HepG2 (cell line): ENCODE measurements at regions not wholly inside any gene's neighbourhood (a gene's known extent, or its start where the extent isn't known, plus 50 kb on each side); places are given as distances from the start of the nearest gene placed in this dataset.

Experiments
- ATAC-seq: fragments of 200-7000 bp; cut with Tn5 transposase; 3 replicates; pipeline ENCODE4 v1.9.1; 2020; ENCODE audit warnings: mild to moderate bottlenecking, moderate library complexity
- BruUV-seq: library from RNA; stranded (reverse); fragments of 400-500 nt; replicated peaks from 2 replicates; lab custom pipeline; 2021; lab: Mats Ljungman, UMichigan
- CTCF ChIA-PET: fragments of 300-600 bp; formaldehyde crosslinking; extraction: SDS; loops from one replicate; lab custom pipeline; 2021; ENCODE audit warnings: low total read pairs, inconsistent platforms, low intra/inter-chr PET ratio; lab: Yijun Ruan, JAX
- POLR2A ChIA-PET: fragments of 350-600 bp; sonication (Branson Sonifier 250); formaldehyde crosslinking; loops from one replicate; lab custom pipeline; 2020; ENCODE audit warnings: antibody characterized with exemption, inconsistent platforms; lab: Yijun Ruan, JAX
- DNase-seq: peaks from one replicate; pipeline ENCODE4 v3.0.0-alpha.2; 2015; ENCODE audit warnings: low spot score
- FAIRE-seq: peaks from 3 replicates; lab custom pipeline; 2011; peaks lifted over from hg19 to GRCh38; lab: Jason Lieb, UNC
- H2AFZ ChIP-seq: one replicate; pipeline ENCODE4 v1.6.1; 2011; ENCODE audit warnings: low read length, inconsistent platforms
- H3K27ac ChIP-seq: fragments of 300-600 bp; 3 replicates; pipeline ENCODE4 v1.8.0; 2011; ENCODE audit warnings: mixed run types, mild to moderate bottlenecking, mixed read lengths, low read length, inconsistent platforms; ENCODE audit not compliant: insufficient read depth; ENCODE audit errors: extremely low read length
- H3K27me3 ChIP-seq, 2 experiments: fragments of 200-600 bp in 1 of 2; 2 replicates in 1 of 2; 3 replicates in 1 of 2; pipeline versions ENCODE4 v1.6.0 to v1.8.0; 2011; ENCODE audit warnings: low read length in 2 of 2, mild to moderate bottlenecking in 2 of 2, moderate library complexity in 2 of 2, inconsistent platforms in 1 of 2; ENCODE audit not compliant: insufficient read depth in 2 of 2, control insufficient read depth in 1 of 2
- H3K36me3 ChIP-seq, 2 experiments: fragments of 200-600 bp in 1 of 2; replicated peaks in 1 of 2; 2 replicates in 1 of 2; 3 replicates in 1 of 2; pipeline versions ENCODE4 v1.5.1 to v1.8.0; 2011; ENCODE audit warnings: low read length in 2 of 2, inconsistent platforms in 1 of 2; ENCODE audit not compliant: insufficient read depth in 2 of 2, control insufficient read depth in 1 of 2
- H3K4me1 ChIP-seq: 2 replicates; pipeline ENCODE4 v1.5.1; 2012; ENCODE audit warnings: low read length, inconsistent platforms; ENCODE audit not compliant: insufficient read depth
- H3K4me2 ChIP-seq: 2 replicates; pipeline ENCODE4 v1.6.0; 2011; ENCODE audit warnings: low read depth, low read length, inconsistent platforms
- H3K4me3 ChIP-seq, 3 experiments: fragments of 200-600 bp in 1 of 3; sonication (generic), shearing (Covaris generic) in 1 of 3; replicated peaks in 1 of 3; 2 replicates each; pipeline ENCODE4 v1.5.1; 2011 to 2016; ENCODE audit warnings: low read length in 3 of 3, inconsistent platforms in 2 of 3, low read depth in 2 of 3, mild to moderate bottlenecking in 2 of 3, control low read depth in 1 of 3, mixed read lengths in 1 of 3; ENCODE audit not compliant: insufficient read depth in 1 of 3
- H3K79me2 ChIP-seq: one replicate; pipeline ENCODE4 v1.6.1; 2011; ENCODE audit warnings: low read length, inconsistent platforms; ENCODE audit not compliant: insufficient read depth
- H3K9ac ChIP-seq: 2 replicates; pipeline ENCODE4 v1.6.0; 2011; ENCODE audit warnings: mild to moderate bottlenecking, low read depth, low read length, inconsistent platforms; ENCODE audit not compliant: insufficient read depth
- H3K9me3 ChIP-seq: 2 replicates; pipeline ENCODE4 v1.5.1; 2012; ENCODE audit warnings: mild to moderate bottlenecking, low read length
- H4K20me1 ChIP-seq: 2 replicates; pipeline ENCODE4 v1.6.0; 2011; ENCODE audit warnings: inconsistent platforms, mild to moderate bottlenecking, low read length, moderate library complexity; ENCODE audit not compliant: insufficient read depth
- ARNT2 ChIP-seq: sonication (generic); formaldehyde crosslinking; IDR thresholded peaks from 2 replicates; pipeline ENCODE4 v1.8.0; 2022; ENCODE audit warnings: mild to moderate bottlenecking, low read depth, missing genetic modification reagents, moderate library complexity
- CEBPB ChIP-seq: IDR thresholded peaks from 2 replicates; pipeline ENCODE4 v1.6.1; 2011; ENCODE audit warnings: low read depth, low read length, improper control_type of control experiment, borderline replicate concordance
- IKZF1 ChIP-seq: fragments of 450-650 bp; IDR thresholded peaks from 2 replicates; pipeline ENCODE4 v1.7.1; 2016
- PAWR ChIP-seq: sonication (generic); formaldehyde crosslinking; IDR thresholded peaks from 2 replicates; pipeline ENCODE4 v1.4.0; 2020; ENCODE audit warnings: missing genetic modification reagents, mild to moderate bottlenecking, borderline replicate concordance
- RXRA ChIP-seq: sonication (generic); formaldehyde crosslinking; IDR thresholded peaks from 2 replicates; pipeline ENCODE4 v1.5.1; 2020; ENCODE audit warnings: missing genetic modification reagents
- SAP130 ChIP-seq: IDR thresholded peaks from 2 replicates; pipeline ENCODE4 v1.6.1; 2016; ENCODE audit warnings: low read depth
- ZNF430 ChIP-seq: sonication (generic); formaldehyde crosslinking; IDR thresholded peaks from 2 replicates; pipeline ENCODE4 v1.9.0; 2021; ENCODE audit warnings: mild to moderate bottlenecking, missing genetic modification reagents
- WGBS: methylation state at CpG from one replicate; pipeline ENCODE4 v1.1.6; 2017; ENCODE audit warnings: low lambda C conversion rate; 5-methylcytosine and 5-hydroxymethylcytosine counted together
- in situ Hi-C: cut with HindIII; loops from 2 replicates; pipeline ENCODE4 v1.10.0; 2017; ENCODE audit warnings: low pct_unique_long_range_greater_than_20kb; ENCODE audit not compliant: extremely low pct_ligation_motif_present
- intact Hi-C: fragments of 100-400 bp; cut with micrococcal nuclease; formaldehyde crosslinking; loops from one replicate; pipeline ENCODE4 v1.10.0; 2022; ENCODE audit not compliant: unreplicated experiment

- intact Hi-C loops, result no loop called here
- 9% methylated on average over 4 of the region's 4 CpGs for WGBS
- in situ Hi-C loops, result no loop called here
- Histone ChIP-seq H3K36me3 (no peaks in the 10 kb centered on the region), H4K20me1 (no peaks in the 10 kb centered on the region), H3K4me1 (no peaks in the 10 kb centered on the region), H2AFZ (no peak overlapping the region), H3K4me2 (no peak overlapping the region), H3K27me3 (no peaks in the 10 kb centered on the region), H3K27ac (no peak overlapping the region), H3K79me2 (no peaks in the 10 kb centered on the region), H3K9me3 (peaks cover 8% of the 10 kb centered on the region; the same call in 1 of the 2 replicates)
- ATAC-seq (no peak), DNase-seq (no peak), FAIRE-seq (no peak)
- BruUV-seq, result no TSS peak
- CTCF ChIA-PET, result no interaction called here
- POLR2A ChIA-PET, result no interaction called here
- TF ChIP-seq PAWR, result no peak
- no peak for TF ChIP-seq ARNT2 (CRISPR knock-in tag)
- TF ChIP-seq IKZF1, result no peak
- TF ChIP-seq, all 625 proteins: peak for 0
- Histone ChIP-seq H3K9ac (no peak overlapping the region), H3K4me3 (no peak overlapping the region)
These were observed 113.3 kb upstream of the CPEB2 start for GRCh38 chr4:14888790-14889572.

- Histone ChIP-seq H3K9ac (no peak overlapping the region), H3K79me2 (no peaks in the 10 kb centered on the region), H2AFZ (no peak overlapping the region), H3K9me3 (peaks cover 8% of the 10 kb centered on the region; the same call in 1 of the 2 replicates), H3K4me1 (no peaks in the 10 kb centered on the region), H3K36me3 (no peaks in the 10 kb centered on the region), H4K20me1 (no peaks in the 10 kb centered on the region), H3K4me2 (no peak overlapping the region), H3K27ac (no peak overlapping the region), H3K27me3 (no peaks in the 10 kb centered on the region), H3K4me3 (no peak overlapping the region)
- FAIRE-seq, result no peak
- ChIA-PET CTCF (no interaction called here), POLR2A (no interaction called here)
- no peak for DNase-seq
- intact Hi-C loops (no loop called here), in situ Hi-C loops (no loop called here)
- WGBS, result 3% methylated on average over 3 of the region's 3 CpGs
- ATAC-seq, result no peak
- peak; percentile 23; the same call in 1 of the 2 replicates for TF ChIP-seq CEBPB
- 0 out of 2 replicates have a peak, but pooled peaks have one; percentile 30 for TF ChIP-seq RXRA (CRISPR knock-in tag)
- TF ChIP-seq SAP130 (CRISPR knock-in tag), result no peak
- no peak for TF ChIP-seq ZNF430
- no TSS peak for BruUV-seq
These were observed 109.7 kb upstream of the CPEB2 start for GRCh38 chr4:14892563-14892962.
